SK-N-SH (cell line): ENCODE measurements at regions not wholly inside any gene's neighbourhood (a gene's known extent, or its start where the extent isn't known, plus 50 kb on each side); places are given as distances from the start of the nearest gene placed in this dataset.
A peak's percentile ranks its signal among the peaks of the same experiment; 100 is the strongest.

ENCODE experiments used
- CTCF ChIA-PET: fragments of 300-600, 350-600 bp; formaldehyde crosslinking; extraction: SDS; loops from one replicate; lab custom pipeline; 2021; lab: Yijun Ruan, JAX
- POLR2A ChIA-PET: fragments of 350-600 bp; sonication (Branson Sonifier 250); formaldehyde crosslinking; extraction: SDS; loops from one replicate; lab custom pipeline; 2020; ENCODE audit warnings: antibody characterized with exemption, inconsistent platforms; lab: Yijun Ruan, JAX
- DNase-seq: peaks from one replicate; pipeline ENCODE4 v3.0.0; 2012
- H2AFZ ChIP-seq: fragments of 200-600 bp; sonication (generic); 2 replicates; pipeline ENCODE4 v1.8.1; 2016; ENCODE audit warnings: antibody characterized with exemption, mild to moderate bottlenecking, low read depth
- H3F3A ChIP-seq: fragments of 200-600 bp; sonication (generic); replicated peaks from 2 replicates; pipeline ENCODE3; 2016; ENCODE audit warnings: antibody characterized with exemption, mild to moderate bottlenecking; ENCODE audit not compliant: insufficient read depth
- H3K27ac ChIP-seq, 2 experiments: fragments of 200-500 bp in 1 of 2; fragments of 200-600 bp in 1 of 2; sonication (Bioruptor generic) in 1 of 2; sonication (generic), shearing (Covaris generic) in 1 of 2; 2 replicates each; pipeline versions ENCODE4 v1.5.1 to v1.6.1; 2014 to 2016; ENCODE audit warnings: low read depth in 2 of 2, inconsistent platforms in 1 of 2, low read length in 1 of 2, mild to moderate bottlenecking in 1 of 2, mixed read lengths in 1 of 2
- H3K27me3 ChIP-seq: fragments of 200-600 bp; sonication (generic), shearing (Covaris generic); 2 replicates; pipeline ENCODE4 v1.6.1; 2016; ENCODE audit warnings: mixed run types; ENCODE audit not compliant: insufficient read depth
- H3K36me3 ChIP-seq, 2 experiments: fragments of 200-500 bp in 1 of 2; fragments of 200-600 bp in 1 of 2; sonication (Bioruptor generic) in 1 of 2; sonication (generic) in 1 of 2; replicated peaks in 1 of 2; 2 replicates each; pipeline versions ENCODE3 to v1.5.1; 2014 to 2016; ENCODE audit warnings: low read length in 1 of 2, mild to moderate bottlenecking in 1 of 2; ENCODE audit not compliant: insufficient read depth in 2 of 2, control insufficient read depth in 1 of 2
- H3K4me1 ChIP-seq, 2 experiments: fragments of 200-500 bp in 1 of 2; fragments of 200-600 bp in 1 of 2; sonication (Bioruptor generic) in 1 of 2; sonication (generic), shearing (Covaris generic) in 1 of 2; 2 replicates each; pipeline versions ENCODE4 v1.5.1 to v1.6.1; 2014 to 2016; ENCODE audit warnings: low read depth in 1 of 2, low read length in 1 of 2, mixed run types in 1 of 2; ENCODE audit not compliant: insufficient read depth in 2 of 2, control insufficient read depth in 1 of 2
- H3K4me2 ChIP-seq: fragments of 200-600 bp; sonication (generic), shearing (Covaris generic); 2 replicates; pipeline ENCODE4 v1.6.1; 2017; ENCODE audit warnings: mixed run types
- H3K4me3 ChIP-seq, 2 experiments: fragments of 200-500 bp in 1 of 2; fragments of 200-600 bp in 1 of 2; sonication (Bioruptor generic) in 1 of 2; sonication (generic), shearing (Covaris generic) in 1 of 2; 2 replicates each; pipeline versions ENCODE4 v1.5.1 to v1.8.1; 2014 to 2016; ENCODE audit warnings: low read depth in 2 of 2, inconsistent platforms in 1 of 2, low read length in 1 of 2, mild to moderate bottlenecking in 1 of 2, mixed read lengths in 1 of 2, moderate library complexity in 1 of 2
- H3K79me2 ChIP-seq: fragments of 200-600 bp; sonication (generic); 2 replicates; pipeline ENCODE4 v1.8.1; 2017; ENCODE audit warnings: mild to moderate bottlenecking; ENCODE audit not compliant: insufficient read depth
- H3K9ac ChIP-seq: fragments of 200-600 bp; sonication (generic); 2 replicates; pipeline ENCODE4 v1.6.1; 2017; ENCODE audit warnings: mixed run types
- H3K9me2 ChIP-seq: fragments of 200-600 bp; sonication (generic); 2 replicates; pipeline ENCODE4 v1.6.1; 2017; ENCODE audit warnings: mixed run types
- H3K9me3 ChIP-seq: fragments of 200-600 bp; sonication (generic); 2 replicates; pipeline ENCODE4 v1.6.1; 2017; ENCODE audit warnings: mixed run types, mild to moderate bottlenecking, moderate library complexity
- H4K20me1 ChIP-seq: fragments of 200-600 bp; sonication (generic); 2 replicates; pipeline ENCODE4 v1.6.1; 2017; ENCODE audit warnings: mild to moderate bottlenecking, mixed run types; ENCODE audit not compliant: insufficient read depth
- EZH2phosphoT487 ChIP-seq: fragments of 200-600 bp; sonication (generic); IDR thresholded peaks from 2 replicates; pipeline ENCODE4 v1.6.1; 2017; ENCODE audit warnings: low read depth, mixed run types, mild to moderate bottlenecking, antibody characterized with exemption, moderate library complexity, borderline replicate concordance
- FOSL2 ChIP-seq: IDR thresholded peaks from 2 replicates; pipeline ENCODE4 v1.4.0; 2012; ENCODE audit warnings: low read depth, mild to moderate bottlenecking, moderate library complexity, borderline replicate concordance
- FOXM1 ChIP-seq: IDR thresholded peaks from 2 replicates; pipeline ENCODE4 v1.4.0; 2012; ENCODE audit warnings: low read depth, mild to moderate bottlenecking
- GABPA ChIP-seq: IDR thresholded peaks from 2 replicates; pipeline ENCODE4 v1.4.0; 2012; ENCODE audit warnings: low read depth, mild to moderate bottlenecking
- GATA2 ChIP-seq: sonication (generic); formaldehyde crosslinking; IDR thresholded peaks from 2 replicates; pipeline ENCODE4 v1.5.0; 2020; ENCODE audit warnings: mild to moderate bottlenecking, missing genetic modification reagents
- JUND ChIP-seq: IDR thresholded peaks from 2 replicates; pipeline ENCODE4 v1.4.0; 2012
- MEF2A ChIP-seq: IDR thresholded peaks from 2 replicates; pipeline ENCODE4 v1.4.0; 2012; ENCODE audit warnings: low read depth, borderline replicate concordance
- MXI1 ChIP-seq: IDR thresholded peaks from 2 replicates; pipeline ENCODE4 v1.6.1; 2012; ENCODE audit warnings: mild to moderate bottlenecking, low read depth, low read length, improper control_type of control experiment
- NFIC ChIP-seq: IDR thresholded peaks from 2 replicates; pipeline ENCODE4 v1.4.0; 2012; ENCODE audit warnings: borderline replicate concordance
- RXRA ChIP-seq: IDR thresholded peaks from 2 replicates; pipeline ENCODE4 v1.4.0; 2012; ENCODE audit warnings: low read depth, mild to moderate bottlenecking, borderline replicate concordance
- SMC3 ChIP-seq: IDR thresholded peaks from 2 replicates; pipeline ENCODE4 v1.6.1; 2012; ENCODE audit warnings: low read depth, low read length, improper control_type of control experiment
- TAF1 ChIP-seq: IDR thresholded peaks from 2 replicates; pipeline ENCODE4 v1.6.1; 2012; ENCODE audit warnings: low read depth, mild to moderate bottlenecking, low read length, moderate library complexity, borderline replicate concordance
- TCF12 ChIP-seq: IDR thresholded peaks from 2 replicates; pipeline ENCODE4 v1.4.0; 2012
- TEAD4 ChIP-seq: IDR thresholded peaks from 2 replicates; pipeline ENCODE4 v1.4.0; 2012; ENCODE audit warnings: mild to moderate bottlenecking, borderline replicate concordance; ENCODE audit not compliant: insufficient read depth
- WGBS: methylation state at CpG from one replicate; pipeline ENCODE4 v1.1.6; 2017; ENCODE audit warnings: low lambda C conversion rate; 5-methylcytosine and 5-hydroxymethylcytosine counted together
- TF ChIP-seq, protein P1 (sequence below): IDR thresholded peaks from 2 replicates; pipeline ENCODE4 v1.4.0; 2012; ENCODE audit warnings: low read depth, borderline replicate concordance
- TF ChIP-seq, protein P2 (sequence below): fragments of 200-600 bp; sonication (generic); IDR thresholded peaks from 2 replicates; pipeline ENCODE4 v1.6.1; 2017; ENCODE audit warnings: antibody characterized with exemption, mild to moderate bottlenecking, moderate library complexity
- TF ChIP-seq, protein P3 (sequence below): fragments of 150-350 bp; IDR thresholded peaks from 2 replicates; pipeline ENCODE4 v1.6.1; 2017; ENCODE audit warnings: antibody characterized with exemption, low read length, low read depth, borderline replicate concordance
- TF ChIP-seq, protein P4 (sequence below): IDR thresholded peaks from 2 replicates; pipeline ENCODE4; 2012
- TF ChIP-seq, protein P5 (sequence below): IDR thresholded peaks from 2 replicates; pipeline ENCODE4 v1.4.0; 2012; ENCODE audit warnings: low read depth

DNA sequence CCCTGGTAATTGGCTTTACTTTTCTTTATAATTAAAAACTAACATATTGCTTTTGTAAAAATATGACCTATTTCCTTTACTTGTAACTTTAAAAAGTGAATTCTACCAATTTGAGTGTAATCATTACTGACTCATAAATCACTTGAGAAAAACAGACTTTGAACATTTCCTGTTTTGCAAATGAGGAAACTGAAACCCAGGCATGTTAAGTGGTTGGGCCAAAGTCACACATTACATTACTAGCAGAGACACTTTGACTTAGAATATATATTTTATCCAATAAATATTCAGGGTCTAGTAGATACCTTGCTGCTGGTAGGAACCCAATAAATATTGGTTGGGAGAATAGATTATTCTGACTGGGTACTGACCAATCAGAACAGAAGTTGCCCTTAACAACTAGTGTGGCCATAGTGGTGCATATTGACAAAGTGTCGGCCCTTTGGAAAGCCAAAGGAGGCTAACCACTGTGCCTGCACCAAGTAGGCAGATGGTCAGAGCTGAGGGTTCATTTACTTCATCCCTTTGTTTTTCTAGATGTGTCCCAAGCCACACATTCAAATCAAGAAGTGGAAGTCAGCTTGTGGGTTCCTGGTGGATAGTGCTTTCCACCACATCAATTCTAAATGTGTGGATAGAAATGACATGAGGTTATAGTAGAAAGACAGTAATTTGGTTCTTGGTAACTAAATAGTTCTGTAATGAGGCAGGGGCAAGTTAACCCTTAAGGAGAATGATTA lies 365.1 kb upstream of the RIOK2 start:
- no peaks in the 10 kb centered on the region for H4K20me1 ChIP-seq
- H3K27me3 ChIP-seq, result no peaks in the 10 kb centered on the region
- ChIA-PET CTCF (interaction anchor here (2.3 kb wide), 1 partner anchor 14 kb away, joined by 6 read pairs; no protein-coding TSS in a partner anchor), POLR2A (no interaction called here)
- no peak overlapping the region for H3K4me3 ChIP-seq
- no peaks in the 10 kb centered on the region for H3F3A ChIP-seq
- H3K9ac ChIP-seq, result no peak overlapping the region
- no peak overlapping the region for H3K4me2 ChIP-seq
- H3K79me2 ChIP-seq, result no peaks in the 10 kb centered on the region
- no peaks in the 10 kb centered on the region for H3K9me3 ChIP-seq
- H3K4me1 ChIP-seq, result no peaks in the 10 kb centered on the region; a peak in 1 of 4 replicates
- 0 out of 2 replicates have a peak overlapping the region, but pooled peaks have one; percentile 3 for H2AFZ ChIP-seq
- H3K27ac ChIP-seq, result no peak overlapping the region
- no peak for DNase-seq
- no peaks in the 10 kb centered on the region for H3K9me2 ChIP-seq
- 82% methylated on average over 1 of the region's 1 CpG for WGBS
- no peak for TF ChIP-seq TCF12
- TF ChIP-seq, protein P1, sequence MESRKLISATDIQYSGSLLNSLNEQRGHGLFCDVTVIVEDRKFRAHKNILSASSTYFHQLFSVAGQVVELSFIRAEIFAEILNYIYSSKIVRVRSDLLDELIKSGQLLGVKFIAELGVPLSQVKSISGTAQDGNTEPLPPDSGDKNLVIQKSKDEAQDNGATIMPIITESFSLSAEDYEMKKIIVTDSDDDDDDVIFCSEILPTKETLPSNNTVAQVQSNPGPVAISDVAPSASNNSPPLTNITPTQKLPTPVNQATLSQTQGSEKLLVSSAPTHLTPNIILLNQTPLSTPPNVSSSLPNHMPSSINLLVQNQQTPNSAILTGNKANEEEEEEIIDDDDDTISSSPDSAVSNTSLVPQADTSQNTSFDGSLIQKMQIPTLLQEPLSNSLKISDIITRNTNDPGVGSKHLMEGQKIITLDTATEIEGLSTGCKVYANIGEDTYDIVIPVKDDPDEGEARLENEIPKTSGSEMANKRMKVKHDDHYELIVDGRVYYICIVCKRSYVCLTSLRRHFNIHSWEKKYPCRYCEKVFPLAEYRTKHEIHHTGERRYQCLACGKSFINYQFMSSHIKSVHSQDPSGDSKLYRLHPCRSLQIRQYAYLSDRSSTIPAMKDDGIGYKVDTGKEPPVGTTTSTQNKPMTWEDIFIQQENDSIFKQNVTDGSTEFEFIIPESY, result no peak
- TF ChIP-seq EZH2phosphoT487, result no peak
- TF ChIP-seq, protein P2, sequence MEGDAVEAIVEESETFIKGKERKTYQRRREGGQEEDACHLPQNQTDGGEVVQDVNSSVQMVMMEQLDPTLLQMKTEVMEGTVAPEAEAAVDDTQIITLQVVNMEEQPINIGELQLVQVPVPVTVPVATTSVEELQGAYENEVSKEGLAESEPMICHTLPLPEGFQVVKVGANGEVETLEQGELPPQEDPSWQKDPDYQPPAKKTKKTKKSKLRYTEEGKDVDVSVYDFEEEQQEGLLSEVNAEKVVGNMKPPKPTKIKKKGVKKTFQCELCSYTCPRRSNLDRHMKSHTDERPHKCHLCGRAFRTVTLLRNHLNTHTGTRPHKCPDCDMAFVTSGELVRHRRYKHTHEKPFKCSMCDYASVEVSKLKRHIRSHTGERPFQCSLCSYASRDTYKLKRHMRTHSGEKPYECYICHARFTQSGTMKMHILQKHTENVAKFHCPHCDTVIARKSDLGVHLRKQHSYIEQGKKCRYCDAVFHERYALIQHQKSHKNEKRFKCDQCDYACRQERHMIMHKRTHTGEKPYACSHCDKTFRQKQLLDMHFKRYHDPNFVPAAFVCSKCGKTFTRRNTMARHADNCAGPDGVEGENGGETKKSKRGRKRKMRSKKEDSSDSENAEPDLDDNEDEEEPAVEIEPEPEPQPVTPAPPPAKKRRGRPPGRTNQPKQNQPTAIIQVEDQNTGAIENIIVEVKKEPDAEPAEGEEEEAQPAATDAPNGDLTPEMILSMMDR, result no peak
- TF ChIP-seq GABPA, result no peak
- no peak for TF ChIP-seq MXI1
- TF ChIP-seq TEAD4, result no peak
- no peak for TF ChIP-seq SMC3
- TF ChIP-seq, protein P3, sequence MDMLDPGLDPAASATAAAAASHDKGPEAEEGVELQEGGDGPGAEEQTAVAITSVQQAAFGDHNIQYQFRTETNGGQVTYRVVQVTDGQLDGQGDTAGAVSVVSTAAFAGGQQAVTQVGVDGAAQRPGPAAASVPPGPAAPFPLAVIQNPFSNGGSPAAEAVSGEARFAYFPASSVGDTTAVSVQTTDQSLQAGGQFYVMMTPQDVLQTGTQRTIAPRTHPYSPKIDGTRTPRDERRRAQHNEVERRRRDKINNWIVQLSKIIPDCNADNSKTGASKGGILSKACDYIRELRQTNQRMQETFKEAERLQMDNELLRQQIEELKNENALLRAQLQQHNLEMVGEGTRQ, result no peak
- no peak for TF ChIP-seq FOSL2
- TF ChIP-seq, protein P4, sequence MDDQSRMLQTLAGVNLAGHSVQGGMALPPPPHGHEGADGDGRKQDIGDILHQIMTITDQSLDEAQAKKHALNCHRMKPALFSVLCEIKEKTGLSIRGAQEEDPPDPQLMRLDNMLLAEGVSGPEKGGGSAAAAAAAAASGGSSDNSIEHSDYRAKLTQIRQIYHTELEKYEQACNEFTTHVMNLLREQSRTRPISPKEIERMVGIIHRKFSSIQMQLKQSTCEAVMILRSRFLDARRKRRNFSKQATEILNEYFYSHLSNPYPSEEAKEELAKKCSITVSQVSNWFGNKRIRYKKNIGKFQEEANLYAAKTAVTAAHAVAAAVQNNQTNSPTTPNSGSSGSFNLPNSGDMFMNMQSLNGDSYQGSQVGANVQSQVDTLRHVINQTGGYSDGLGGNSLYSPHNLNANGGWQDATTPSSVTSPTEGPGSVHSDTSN, result no peak
- no peak for TF ChIP-seq GATA2 (CRISPR knock-in tag)
- TF ChIP-seq JUND, result no peak
- no peak for TF ChIP-seq TAF1
- no peak for TF ChIP-seq NFIC
- TF ChIP-seq FOXM1, result no peak
- TF ChIP-seq MEF2A, result no peak
- no peak for TF ChIP-seq RXRA
- TF ChIP-seq, protein P5, sequence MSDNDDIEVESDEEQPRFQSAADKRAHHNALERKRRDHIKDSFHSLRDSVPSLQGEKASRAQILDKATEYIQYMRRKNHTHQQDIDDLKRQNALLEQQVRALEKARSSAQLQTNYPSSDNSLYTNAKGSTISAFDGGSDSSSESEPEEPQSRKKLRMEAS, result no peak
- no peaks in the 10 kb centered on the region for H3K36me3 ChIP-seq
